ENCODE measurements at regions not wholly inside any gene's neighbourhood (a gene's known extent, or its start where the extent isn't known, plus 50 kb on each side); places are given as distances from the start of the nearest gene placed in this dataset.

- TF ChIP-seq, protein P1, sequence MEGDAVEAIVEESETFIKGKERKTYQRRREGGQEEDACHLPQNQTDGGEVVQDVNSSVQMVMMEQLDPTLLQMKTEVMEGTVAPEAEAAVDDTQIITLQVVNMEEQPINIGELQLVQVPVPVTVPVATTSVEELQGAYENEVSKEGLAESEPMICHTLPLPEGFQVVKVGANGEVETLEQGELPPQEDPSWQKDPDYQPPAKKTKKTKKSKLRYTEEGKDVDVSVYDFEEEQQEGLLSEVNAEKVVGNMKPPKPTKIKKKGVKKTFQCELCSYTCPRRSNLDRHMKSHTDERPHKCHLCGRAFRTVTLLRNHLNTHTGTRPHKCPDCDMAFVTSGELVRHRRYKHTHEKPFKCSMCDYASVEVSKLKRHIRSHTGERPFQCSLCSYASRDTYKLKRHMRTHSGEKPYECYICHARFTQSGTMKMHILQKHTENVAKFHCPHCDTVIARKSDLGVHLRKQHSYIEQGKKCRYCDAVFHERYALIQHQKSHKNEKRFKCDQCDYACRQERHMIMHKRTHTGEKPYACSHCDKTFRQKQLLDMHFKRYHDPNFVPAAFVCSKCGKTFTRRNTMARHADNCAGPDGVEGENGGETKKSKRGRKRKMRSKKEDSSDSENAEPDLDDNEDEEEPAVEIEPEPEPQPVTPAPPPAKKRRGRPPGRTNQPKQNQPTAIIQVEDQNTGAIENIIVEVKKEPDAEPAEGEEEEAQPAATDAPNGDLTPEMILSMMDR (conservative IDR thresholded peaks at IDR 0.05) = no peak
- no peak for TF ChIP-seq ZFX (IDR thresholded peaks at IDR 0.05)
Measured at GRCh38 chr2:151150331-151151320, 111.0 kb downstream of the RBM43 start.
